ENCODE measurements at regions not wholly inside any gene's neighbourhood (a gene's known extent, or its start where the extent isn't known, plus 50 kb on each side); places are given as distances from the start of the nearest gene placed in this dataset.

- Histone ChIP-seq H3K36me3 (no peaks in the 10 kb centered on the region), H3K4me1 (no peaks in the 10 kb centered on the region), H3K27me3 (no peaks in the 10 kb centered on the region), H3K9me3 (no peaks in the 10 kb centered on the region), H3K27ac (no peak overlapping the region), H3K4me3 (no peak overlapping the region)
- WGBS, 2 donors: 78 to 83% methylated on average over 2 of the region's 2 CpGs
- TF ChIP-seq POLR2AphosphoS5 (IDR thresholded peaks at IDR 0.05) (no peak), EP300 (IDR thresholded peaks at IDR 0.05) (no peak), POLR2A (IDR thresholded peaks at IDR 0.05) (no peak), CTCF (IDR thresholded peaks at IDR 0.05) (no peak)
- intact Hi-C loops (cut with DNase I): no loop called here
- DNase-seq: no peak
Measured at GRCh38 chr13:37364956-37365355, 233.6 kb downstream of the POSTN start.

GRCh38 chr13:37364007-37364406, 234.6 kb downstream of the POSTN start:
- intact Hi-C loops (cut with DNase I): no loop called here
- TF ChIP-seq EP300 (IDR thresholded peaks at IDR 0.05) (no peak), CTCF (IDR thresholded peaks at IDR 0.05) (no peak), POLR2AphosphoS5 (IDR thresholded peaks at IDR 0.05) (no peak), POLR2A (IDR thresholded peaks at IDR 0.05) (no peak)
- H3K4me1 ChIP-seq: no peaks in the 10 kb centered on the region
- H3K27me3 ChIP-seq: no peaks in the 10 kb centered on the region
- no peak for DNase-seq
- no peak overlapping the region for H3K4me3 ChIP-seq
- no peaks in the 10 kb centered on the region for H3K9me3 ChIP-seq
- 93 to 96% methylated on average over 1 of the region's 1 CpG for WGBS, 2 donors
- H3K27ac ChIP-seq: no peak overlapping the region
- no peaks in the 10 kb centered on the region for H3K36me3 ChIP-seq

- WGBS, 2 donors: 67 to 81% methylated on average over 3 of the region's 3 CpGs
- Histone ChIP-seq H3K4me1 (no peaks in the 10 kb centered on the region), H3K4me3 (no peak overlapping the region), H3K27me3 (no peaks in the 10 kb centered on the region), H3K36me3 (no peaks in the 10 kb centered on the region), H3K9me3 (no peaks in the 10 kb centered on the region), H3K27ac (no peak overlapping the region)
- no peak for DNase-seq
- intact Hi-C loops (cut with DNase I): no loop called here
- TF ChIP-seq CTCF (IDR thresholded peaks at IDR 0.05) (no peak), POLR2AphosphoS5 (IDR thresholded peaks at IDR 0.05) (no peak), EP300 (IDR thresholded peaks at IDR 0.05) (no peak), POLR2A (IDR thresholded peaks at IDR 0.05) (no peak)
Measured at GRCh38 chr13:37361608-37362007, 237.0 kb downstream of the POSTN start.

GRCh38 chr13:37360556-37360955, 238.0 kb downstream of the POSTN start:
- Histone ChIP-seq H3K4me3 (no peak overlapping the region), H3K9me3 (no peaks in the 10 kb centered on the region), H3K4me1 (no peaks in the 10 kb centered on the region), H3K27me3 (no peaks in the 10 kb centered on the region), H3K36me3 (no peaks in the 10 kb centered on the region), H3K27ac (no peak overlapping the region)
- 53 to 66% methylated on average over 2 of the region's 2 CpGs for WGBS, 2 donors
- DNase-seq: no peak
- intact Hi-C loops (cut with DNase I): no loop called here
- TF ChIP-seq EP300 (IDR thresholded peaks at IDR 0.05): no peak
- TF ChIP-seq POLR2A (IDR thresholded peaks at IDR 0.05): no peak
- no peak for TF ChIP-seq CTCF (IDR thresholded peaks at IDR 0.05)
- TF ChIP-seq POLR2AphosphoS5 (IDR thresholded peaks at IDR 0.05): no peak

- Histone ChIP-seq H3K9me3 (no peaks in the 10 kb centered on the region), H3K27ac (no peak overlapping the region), H3K4me3 (no peak overlapping the region), H3K27me3 (no peaks in the 10 kb centered on the region), H3K36me3 (no peaks in the 10 kb centered on the region), H3K4me1 (no peaks in the 10 kb centered on the region)
- WGBS, 2 donors: 88 to 89% methylated on average over 1 of the region's 1 CpG
- TF ChIP-seq CTCF (IDR thresholded peaks at IDR 0.05) (no peak), EP300 (IDR thresholded peaks at IDR 0.05) (no peak), POLR2AphosphoS5 (IDR thresholded peaks at IDR 0.05) (no peak), POLR2A (IDR thresholded peaks at IDR 0.05) (no peak)
- intact Hi-C loops (cut with DNase I): no loop called here
- no peak for DNase-seq
Measured at GRCh38 chr13:37357548-37357947, 241.0 kb downstream of the POSTN start.

All from sigmoid colon (tissue), 6 donors.